Astrocyte of the spinal cord (primary cell): ENCODE measurements at regions not wholly inside any gene's neighbourhood (a gene's known extent, or its start where the extent isn't known, plus 50 kb on each side); places are given as distances from the start of the nearest gene placed in this dataset.
A peak's percentile ranks its signal among the peaks of the same experiment; 100 is the strongest.

Experiments used
- DNase-seq: peaks from one replicate; pipeline ENCODE4 v3.0.0; 2011; ENCODE audit warnings: low read depth, low spot score
- H3K4me3 ChIP-seq: 2 replicates; pipeline ENCODE4 v1.5.1; 2011; ENCODE audit warnings: low read depth, mild to moderate bottlenecking, low read length, moderate library complexity
- in situ Hi-C: cut with HindIII; loops from 2 replicates; pipeline ENCODE4 v1.10.0; 2017; ENCODE audit warnings: low sequenced_read_pairs
- TF ChIP-seq, protein P1 (sequence below): IDR thresholded peaks from 2 replicates; pipeline ENCODE4 v1.5.1; 2012; ENCODE audit warnings: low read depth, mild to moderate bottlenecking, low read length, inconsistent platforms

GRCh38 chr3:30112411-30112810 lies 494.0 kb upstream of the TGFBR2 start:
- in situ Hi-C loops, result no loop called here
- TF ChIP-seq, protein P1, sequence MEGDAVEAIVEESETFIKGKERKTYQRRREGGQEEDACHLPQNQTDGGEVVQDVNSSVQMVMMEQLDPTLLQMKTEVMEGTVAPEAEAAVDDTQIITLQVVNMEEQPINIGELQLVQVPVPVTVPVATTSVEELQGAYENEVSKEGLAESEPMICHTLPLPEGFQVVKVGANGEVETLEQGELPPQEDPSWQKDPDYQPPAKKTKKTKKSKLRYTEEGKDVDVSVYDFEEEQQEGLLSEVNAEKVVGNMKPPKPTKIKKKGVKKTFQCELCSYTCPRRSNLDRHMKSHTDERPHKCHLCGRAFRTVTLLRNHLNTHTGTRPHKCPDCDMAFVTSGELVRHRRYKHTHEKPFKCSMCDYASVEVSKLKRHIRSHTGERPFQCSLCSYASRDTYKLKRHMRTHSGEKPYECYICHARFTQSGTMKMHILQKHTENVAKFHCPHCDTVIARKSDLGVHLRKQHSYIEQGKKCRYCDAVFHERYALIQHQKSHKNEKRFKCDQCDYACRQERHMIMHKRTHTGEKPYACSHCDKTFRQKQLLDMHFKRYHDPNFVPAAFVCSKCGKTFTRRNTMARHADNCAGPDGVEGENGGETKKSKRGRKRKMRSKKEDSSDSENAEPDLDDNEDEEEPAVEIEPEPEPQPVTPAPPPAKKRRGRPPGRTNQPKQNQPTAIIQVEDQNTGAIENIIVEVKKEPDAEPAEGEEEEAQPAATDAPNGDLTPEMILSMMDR, result no peak
- no peak for DNase-seq
- H3K4me3 ChIP-seq, result no peak overlapping the region

- TF ChIP-seq, protein P1, result peak; percentile 51
- peak; percentile 78 for DNase-seq
- in situ Hi-C loops, result no loop called here
- no peak overlapping the region for H3K4me3 ChIP-seq
These were observed 493.4 kb upstream of the TGFBR2 start for GRCh38 chr3:30112902-30113484.

GRCh38 chr3:30113906-30114305 lies 492.5 kb upstream of the TGFBR2 start:
- DNase-seq, result no peak
- in situ Hi-C loops, result no loop called here
- H3K4me3 ChIP-seq, result no peak overlapping the region
- TF ChIP-seq, protein P1, result no peak

DNA sequence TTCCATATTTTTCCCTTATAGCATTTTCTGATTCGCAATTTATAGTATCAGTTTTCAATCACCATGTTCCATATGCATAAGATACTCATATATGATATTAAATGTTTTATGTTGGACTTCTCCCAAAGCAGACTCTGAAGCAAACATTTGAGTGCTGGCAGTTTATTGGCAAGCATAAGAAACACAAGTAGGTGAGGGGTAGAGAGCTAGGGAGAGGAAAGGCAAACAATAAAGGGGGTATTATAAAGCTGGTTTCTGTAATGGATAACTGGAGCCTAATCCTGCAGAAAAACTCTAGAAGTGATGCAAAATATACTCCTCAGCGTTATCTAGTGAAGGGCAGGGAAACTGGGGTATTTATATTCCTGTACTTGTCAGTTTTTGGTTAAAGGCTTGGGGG lies 491.5 kb upstream of the TGFBR2 start:
- TF ChIP-seq, protein P1, result no peak
- DNase-seq, result no peak
- H3K4me3 ChIP-seq, result no peak overlapping the region
- in situ Hi-C loops, result no loop called here

GRCh38 chr3:30122359-30122758 lies 484.0 kb upstream of the TGFBR2 start:
- in situ Hi-C loops, result no loop called here
- TF ChIP-seq, protein P1, result no peak
- no peak overlapping the region for H3K4me3 ChIP-seq
- no peak for DNase-seq

GRCh38 chr3:30123224-30123623 lies 483.2 kb upstream of the TGFBR2 start:
- TF ChIP-seq, protein P1, result no peak

More at GRCh38 chr3:30123224-30123623, 483.2 kb upstream of the TGFBR2 start:
- no peak overlapping the region for H3K4me3 ChIP-seq
- no peak for DNase-seq
- in situ Hi-C loops, result no loop called here
